Fibroblast of lung (primary cell): ENCODE measurements at regions not wholly inside any gene's neighbourhood (a gene's known extent, or its start where the extent isn't known, plus 50 kb on each side); places are given as distances from the start of the nearest gene placed in this dataset.

Experiments used
- EZH2 ChIP-seq: IDR thresholded peaks from 2 replicates; pipeline ENCODE4 v1.5.1; 2012; ENCODE audit warnings: low read length, control low read depth, mild to moderate bottlenecking; ENCODE audit errors: missing control alignments
- TF ChIP-seq, protein P1 (sequence below), 2 donors: IDR thresholded peaks in 1 of 2; conservative IDR thresholded peaks in 1 of 2; 1 replicate in 1 of 2; 2 replicates in 1 of 2; pipeline ENCODE4 v1.5.1; 2011 to 2012; ENCODE audit warnings: low read length in 2 of 2, control low read depth in 1 of 2, inconsistent platforms in 1 of 2, low read depth in 1 of 2, mild to moderate bottlenecking in 1 of 2

DNA sequence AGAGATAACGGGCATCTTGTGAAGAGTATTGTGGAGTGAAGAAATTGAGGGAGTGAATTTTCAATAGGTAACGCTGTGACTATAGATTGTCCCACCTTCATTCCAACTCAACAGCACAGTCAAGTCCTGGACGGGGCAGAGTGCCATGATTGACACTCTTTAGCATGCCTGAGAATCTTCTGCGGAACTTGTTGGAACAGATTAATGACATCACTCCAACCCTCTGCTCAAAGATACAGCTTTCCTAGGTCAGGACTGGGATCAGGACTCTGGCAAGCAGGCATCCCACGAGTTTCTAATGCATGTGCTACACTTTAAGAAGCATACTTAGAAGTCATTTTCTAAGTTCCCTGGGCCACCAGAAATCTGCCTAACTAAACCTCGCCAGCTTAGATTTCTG is 267.6 kb upstream of the CFAP20DC start:
- TF ChIP-seq, protein P1, sequence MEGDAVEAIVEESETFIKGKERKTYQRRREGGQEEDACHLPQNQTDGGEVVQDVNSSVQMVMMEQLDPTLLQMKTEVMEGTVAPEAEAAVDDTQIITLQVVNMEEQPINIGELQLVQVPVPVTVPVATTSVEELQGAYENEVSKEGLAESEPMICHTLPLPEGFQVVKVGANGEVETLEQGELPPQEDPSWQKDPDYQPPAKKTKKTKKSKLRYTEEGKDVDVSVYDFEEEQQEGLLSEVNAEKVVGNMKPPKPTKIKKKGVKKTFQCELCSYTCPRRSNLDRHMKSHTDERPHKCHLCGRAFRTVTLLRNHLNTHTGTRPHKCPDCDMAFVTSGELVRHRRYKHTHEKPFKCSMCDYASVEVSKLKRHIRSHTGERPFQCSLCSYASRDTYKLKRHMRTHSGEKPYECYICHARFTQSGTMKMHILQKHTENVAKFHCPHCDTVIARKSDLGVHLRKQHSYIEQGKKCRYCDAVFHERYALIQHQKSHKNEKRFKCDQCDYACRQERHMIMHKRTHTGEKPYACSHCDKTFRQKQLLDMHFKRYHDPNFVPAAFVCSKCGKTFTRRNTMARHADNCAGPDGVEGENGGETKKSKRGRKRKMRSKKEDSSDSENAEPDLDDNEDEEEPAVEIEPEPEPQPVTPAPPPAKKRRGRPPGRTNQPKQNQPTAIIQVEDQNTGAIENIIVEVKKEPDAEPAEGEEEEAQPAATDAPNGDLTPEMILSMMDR (conservative IDR thresholded peaks at IDR 0.05 in 1 of 2, IDR thresholded peaks at IDR 0.05 in 1 of 2; ENCODE audit: low read depth in 1 of 2, low read length in 2 of 2) = no peak
- no peak for TF ChIP-seq EZH2
